ENCODE measurements at regions not wholly inside any gene's neighbourhood (a gene's known extent, or its start where the extent isn't known, plus 50 kb on each side); places are given as distances from the start of the nearest gene placed in this dataset.

DNA sequence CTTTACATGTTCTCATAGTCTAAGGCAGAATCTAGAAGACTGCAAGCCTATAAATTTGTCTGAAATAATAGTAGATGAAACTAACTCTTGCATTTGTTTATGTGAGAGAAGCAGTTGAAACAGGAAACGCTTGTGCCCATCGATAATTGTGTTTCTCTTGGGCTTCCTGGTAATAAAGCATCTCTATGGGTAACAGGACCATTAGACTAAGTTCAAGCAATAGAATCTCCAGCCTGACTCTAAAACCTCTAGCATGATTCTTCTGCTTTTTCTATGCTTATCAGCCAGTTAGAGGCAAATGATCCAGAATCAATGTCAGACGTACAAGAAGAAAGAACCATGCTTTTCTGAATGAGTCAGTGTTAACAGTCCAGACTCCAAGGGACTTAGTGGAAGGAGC lies 1734.4 kb downstream of the LRRC4C start:
- no peaks in the 10 kb centered on the region for H3K9me2 ChIP-seq
- H3K4me3 ChIP-seq (ENCODE audit: low read depth in 2 of 2, low read length in 1 of 2): no peak overlapping the region
- no peak for DNase-seq
- H3K79me2 ChIP-seq (ENCODE audit: insufficient read depth): no peaks in the 10 kb centered on the region
- no peaks in the 10 kb centered on the region for H3K4me1 ChIP-seq (ENCODE audit: control insufficient read depth in 1 of 2, insufficient read depth in 2 of 2, low read depth in 1 of 2, low read length in 1 of 2)
- TF ChIP-seq NRF1 (IDR thresholded peaks at IDR 0.05; ENCODE audit: low read depth, low read length) (no peak), RAD21 (IDR thresholded peaks at IDR 0.05; ENCODE audit: low read length) (no peak), YY1 (IDR thresholded peaks at IDR 0.05; ENCODE audit: low read depth) (no peak), NFIC (IDR thresholded peaks at IDR 0.05; ENCODE audit: borderline replicate concordance) (no peak), CTCF (IDR thresholded peaks at IDR 0.05) (no peak), TCF12 (IDR thresholded peaks at IDR 0.05) (no peak)
- no peaks in the 10 kb centered on the region for H3K36me3 ChIP-seq (replicated peaks in 1 of 2; ENCODE audit: control insufficient read depth in 1 of 2, insufficient read depth in 2 of 2, low read length in 1 of 2)
- CTCF ChIA-PET: interaction anchor here (0.7 to 1.5 kb wide), 3 partner anchors 32 to 77 kb away, joined by 3 read pairs; no protein-coding TSS in a partner anchor
- H3K9me3 ChIP-seq: no peaks in the 10 kb centered on the region
- no peak overlapping the region for H3K27ac ChIP-seq (ENCODE audit: low read depth in 2 of 2, low read length in 1 of 2)
- WGBS (ENCODE audit: low lambda C conversion rate): 12% methylated on average over 3 of the region's 3 CpGs
- H3K4me2 ChIP-seq: no peak overlapping the region
- POLR2A ChIA-PET: no interaction called here
- no peak overlapping the region for H3K9ac ChIP-seq
- H2AFZ ChIP-seq (ENCODE audit: low read depth): no peak overlapping the region
- no peaks in the 10 kb centered on the region for H4K20me1 ChIP-seq (ENCODE audit: insufficient read depth)
- H3F3A ChIP-seq (replicated peaks; ENCODE audit: insufficient read depth): no peaks in the 10 kb centered on the region
- H3K27me3 ChIP-seq (ENCODE audit: insufficient read depth): no peaks in the 10 kb centered on the region

GRCh38 chr11:39724404-39724803 lies 1735.0 kb downstream of the LRRC4C start:
- DNase-seq: peak; percentile 3
- Histone ChIP-seq H3K79me2 (ENCODE audit: insufficient read depth) (no peaks in the 10 kb centered on the region), H3K9me3 (no peaks in the 10 kb centered on the region), H3K27ac (ENCODE audit: low read depth in 2 of 2, low read length in 1 of 2) (no peak overlapping the region), H3K4me3 (ENCODE audit: low read depth in 2 of 2, low read length in 1 of 2) (no peak overlapping the region), H3K9me2 (no peaks in the 10 kb centered on the region), H3K27me3 (ENCODE audit: insufficient read depth) (no peaks in the 10 kb centered on the region), H3F3A (replicated peaks; ENCODE audit: insufficient read depth) (no peaks in the 10 kb centered on the region), H3K36me3 (replicated peaks in 1 of 2; ENCODE audit: control insufficient read depth in 1 of 2, insufficient read depth in 2 of 2, low read length in 1 of 2) (no peaks in the 10 kb centered on the region), H3K4me2 (no peak overlapping the region), H3K4me1 (ENCODE audit: control insufficient read depth in 1 of 2, insufficient read depth in 2 of 2, low read depth in 1 of 2, low read length in 1 of 2) (no peaks in the 10 kb centered on the region), H3K9ac (no peak overlapping the region), H2AFZ (ENCODE audit: low read depth) (no peak overlapping the region), H4K20me1 (ENCODE audit: insufficient read depth) (no peaks in the 10 kb centered on the region)
- POLR2A ChIA-PET: no interaction called here
- 3% methylated on average over 4 of the region's 4 CpGs for WGBS (ENCODE audit: low lambda C conversion rate)
- TF ChIP-seq PBX3 (IDR thresholded peaks at IDR 0.05) (no peak), CTCF (IDR thresholded peaks at IDR 0.05) (peak; percentile 35; the same call in 1 of the 2 replicates), NRF1 (IDR thresholded peaks at IDR 0.05; ENCODE audit: low read depth, low read length) (no peak)
- CTCF ChIA-PET: interaction anchor here (0.9 to 1.5 kb wide), 2 partner anchors 31 to 76 kb away, joined by 3 read pairs; no protein-coding TSS in a partner anchor

Data from SK-N-SH (cell line).